Liver (tissue), 8 donors: ENCODE measurements at regions not wholly inside any gene's neighbourhood (a gene's known extent, or its start where the extent isn't known, plus 50 kb on each side); places are given as distances from the start of the nearest gene placed in this dataset.
"Not testable (repeated sequence)": the region's sequence is repeated elsewhere in the genome, so short reads cannot be mapped to it uniquely, and the experiment has no call there.

ENCODE experiments used
- DNase-seq: peaks from one replicate; pipeline ENCODE4 v3.0.0-alpha.2; 2017; ENCODE audit warnings: low spot score
- H3K27ac ChIP-seq, 2 donors: one replicate each; pipeline ENCODE4 v1.7.0; 2013; ENCODE audit warnings: inconsistent platforms in 2 of 2, low read length in 2 of 2, control low read depth in 1 of 2, low read depth in 1 of 2, mild to moderate bottlenecking in 1 of 2
- H3K27me3 ChIP-seq, 4 donors: one replicate each; pipeline versions ENCODE4 v1.6.1 to v1.7.0; 2013; ENCODE audit warnings: low read length in 3 of 4, inconsistent platforms in 1 of 4, mild to moderate bottlenecking in 1 of 4, moderate library complexity in 1 of 4; ENCODE audit not compliant: control insufficient read depth in 4 of 4, insufficient read depth in 4 of 4
- H3K36me3 ChIP-seq, 4 donors: one replicate each; pipeline versions ENCODE4 v1.6.1 to v1.7.0; 2013; ENCODE audit warnings: low read length in 3 of 4, mild to moderate bottlenecking in 3 of 4, low read depth in 1 of 4, moderate library complexity in 1 of 4; ENCODE audit not compliant: control insufficient read depth in 4 of 4, insufficient read depth in 3 of 4
- H3K4me1 ChIP-seq, 4 donors: one replicate each; pipeline versions ENCODE4 v1.6.1 to v1.7.0; 2013; ENCODE audit warnings: low read length in 3 of 4, mild to moderate bottlenecking in 3 of 4, moderate library complexity in 1 of 4; ENCODE audit not compliant: control insufficient read depth in 4 of 4, insufficient read depth in 4 of 4
- H3K4me3 ChIP-seq, 3 donors: one replicate each; pipeline versions ENCODE4 v1.6.1 to v1.7.0; 2013; ENCODE audit warnings: low read length in 3 of 3, control low read depth in 1 of 3, low read depth in 1 of 3, mild to moderate bottlenecking in 1 of 3
- H3K9ac ChIP-seq, 2 donors: one replicate each; pipeline ENCODE4 v1.7.0; 2013; ENCODE audit warnings: low read length in 2 of 2, mild to moderate bottlenecking in 2 of 2, moderate library complexity in 2 of 2, control low read depth in 1 of 2, low read depth in 1 of 2
- H3K9me3 ChIP-seq, 4 donors: one replicate each; pipeline versions ENCODE4 v1.6.1 to v1.7.0; 2013; ENCODE audit warnings: low read length in 3 of 4; ENCODE audit not compliant: control insufficient read depth in 4 of 4
- EGR1 ChIP-seq, 2 donors: IDR thresholded peaks; 2 replicates each; pipeline ENCODE4 v1.6.1; 2016 to 2018; ENCODE audit warnings: antibody characterized with exemption in 2 of 2, low read depth in 2 of 2
- FOXA1 ChIP-seq: IDR thresholded peaks from 2 replicates; pipeline ENCODE4 v1.6.1; 2016; ENCODE audit warnings: antibody characterized with exemption
- FOXA2 ChIP-seq: IDR thresholded peaks from 2 replicates; pipeline ENCODE4 v1.6.1; 2016; ENCODE audit warnings: antibody characterized with exemption
- GABPA ChIP-seq, 2 donors: IDR thresholded peaks in 1 of 2; conservative IDR thresholded peaks in 1 of 2; 2 replicates each; pipeline ENCODE4 v1.6.1; 2016; ENCODE audit warnings: antibody characterized with exemption in 2 of 2, mild to moderate bottlenecking in 1 of 2, moderate library complexity in 1 of 2
- HNF4A ChIP-seq, 2 donors: conservative IDR thresholded peaks; 2 replicates each; pipeline ENCODE4 v1.6.1; 2016; ENCODE audit warnings: antibody characterized with exemption in 2 of 2, mild to moderate bottlenecking in 2 of 2
- HNF4G ChIP-seq: IDR thresholded peaks from 2 replicates; pipeline ENCODE4 v1.6.1; 2016; ENCODE audit warnings: antibody characterized with exemption
- JUND ChIP-seq, 2 donors: IDR thresholded peaks; 2 replicates each; pipeline ENCODE4 v1.6.1; 2016; ENCODE audit warnings: antibody characterized with exemption in 2 of 2
- MAX ChIP-seq: IDR thresholded peaks from 2 replicates; pipeline ENCODE4 v1.6.1; 2016; ENCODE audit warnings: antibody characterized with exemption
- NR2F2 ChIP-seq: IDR thresholded peaks from 2 replicates; pipeline ENCODE4 v1.6.1; 2016; ENCODE audit warnings: antibody characterized with exemption
- RAD21 ChIP-seq, 2 donors: IDR thresholded peaks; 2 replicates each; pipeline ENCODE4 v1.6.1; 2016; ENCODE audit warnings: antibody characterized with exemption in 2 of 2, mild to moderate bottlenecking in 2 of 2
- REST ChIP-seq: IDR thresholded peaks from 2 replicates; pipeline ENCODE4 v1.6.1; 2016; ENCODE audit warnings: antibody characterized with exemption, mild to moderate bottlenecking
- RXRA ChIP-seq, 2 donors: IDR thresholded peaks; 2 replicates each; pipeline ENCODE4 v1.6.1; 2017 to 2018; ENCODE audit warnings: antibody characterized with exemption in 2 of 2, mild to moderate bottlenecking in 1 of 2
- SP1 ChIP-seq: IDR thresholded peaks from 2 replicates; pipeline ENCODE4 v1.6.1; 2018; ENCODE audit warnings: antibody characterized with exemption, mild to moderate bottlenecking
- YY1 ChIP-seq: IDR thresholded peaks from 2 replicates; pipeline ENCODE4 v1.6.1; 2016; ENCODE audit warnings: antibody characterized with exemption, mild to moderate bottlenecking
- ZBTB33 ChIP-seq: IDR thresholded peaks from 2 replicates; pipeline ENCODE4 v1.6.1; 2016; ENCODE audit warnings: antibody characterized with exemption
- WGBS: extraction: QIAGEN DNeasy Blood & Tissue Kit; methylation state at CpG from one replicate; pipeline ENCODE4 v1.1.7; 2013; 5-methylcytosine and 5-hydroxymethylcytosine counted together
- TF ChIP-seq, protein P1 (sequence below): fragments of 150-350 bp; IDR thresholded peaks from 2 replicates; pipeline ENCODE4 v1.5.1; 2017; ENCODE audit warnings: improper control_type of control experiment, low read depth, low read length; ENCODE audit not compliant: missing input control
- TF ChIP-seq, protein P2 (sequence below): IDR thresholded peaks from 2 replicates; pipeline ENCODE4 v1.6.1; 2016; ENCODE audit warnings: antibody characterized with exemption
- donor health status: healthy.
- donor health status: healthy.
- donor health status: healthy.
- donor health status: healthy.
- donor health status: healthy.

- TF ChIP-seq GABPA (IDR thresholded peaks at IDR 0.05 in 1 of 2, conservative IDR thresholded peaks at IDR 0.05 in 1 of 2) = no peak
Measured at GRCh38 chr20:60788070-60788469, 464.0 kb upstream of the CDH4 start (continued).

GRCh38 chr20:60789399-60789798, 462.7 kb upstream of the CDH4 start:
- H3K27ac ChIP-seq = no peak overlapping the region
- no peak for DNase-seq
- no peak overlapping the region for H3K4me3 ChIP-seq
- no peaks in the 10 kb centered on the region for H3K36me3 ChIP-seq
- H3K4me1 ChIP-seq = no peaks in the 10 kb centered on the region
- no peaks in the 10 kb centered on the region for H3K9me3 ChIP-seq
- no peak overlapping the region for H3K9ac ChIP-seq
- 86% methylated on average over 10 of the region's 10 CpGs for WGBS
- TF ChIP-seq ZBTB33 (no peak), FOXA2 (no peak), SP1 (no peak), MAX (no peak), YY1 (no peak), EGR1 (IDR thresholded peaks at IDR 0.05; ENCODE audit: low read depth in 2 of 2) (no peak), FOXA1 (no peak), REST (no peak), NR2F2 (no peak), HNF4G (no peak), HNF4A (conservative IDR thresholded peaks at IDR 0.05) (no peak), JUND (IDR thresholded peaks at IDR 0.05) (no peak), RAD21 (IDR thresholded peaks at IDR 0.05) (no peak), RXRA (IDR thresholded peaks at IDR 0.05) (no peak)
- TF ChIP-seq, protein P1, sequence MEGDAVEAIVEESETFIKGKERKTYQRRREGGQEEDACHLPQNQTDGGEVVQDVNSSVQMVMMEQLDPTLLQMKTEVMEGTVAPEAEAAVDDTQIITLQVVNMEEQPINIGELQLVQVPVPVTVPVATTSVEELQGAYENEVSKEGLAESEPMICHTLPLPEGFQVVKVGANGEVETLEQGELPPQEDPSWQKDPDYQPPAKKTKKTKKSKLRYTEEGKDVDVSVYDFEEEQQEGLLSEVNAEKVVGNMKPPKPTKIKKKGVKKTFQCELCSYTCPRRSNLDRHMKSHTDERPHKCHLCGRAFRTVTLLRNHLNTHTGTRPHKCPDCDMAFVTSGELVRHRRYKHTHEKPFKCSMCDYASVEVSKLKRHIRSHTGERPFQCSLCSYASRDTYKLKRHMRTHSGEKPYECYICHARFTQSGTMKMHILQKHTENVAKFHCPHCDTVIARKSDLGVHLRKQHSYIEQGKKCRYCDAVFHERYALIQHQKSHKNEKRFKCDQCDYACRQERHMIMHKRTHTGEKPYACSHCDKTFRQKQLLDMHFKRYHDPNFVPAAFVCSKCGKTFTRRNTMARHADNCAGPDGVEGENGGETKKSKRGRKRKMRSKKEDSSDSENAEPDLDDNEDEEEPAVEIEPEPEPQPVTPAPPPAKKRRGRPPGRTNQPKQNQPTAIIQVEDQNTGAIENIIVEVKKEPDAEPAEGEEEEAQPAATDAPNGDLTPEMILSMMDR = no peak
- TF ChIP-seq, protein P2, sequence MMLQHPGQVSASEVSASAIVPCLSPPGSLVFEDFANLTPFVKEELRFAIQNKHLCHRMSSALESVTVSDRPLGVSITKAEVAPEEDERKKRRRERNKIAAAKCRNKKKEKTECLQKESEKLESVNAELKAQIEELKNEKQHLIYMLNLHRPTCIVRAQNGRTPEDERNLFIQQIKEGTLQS = no peak
- peaks cover 0 to 4% (median 0%) of the 10 kb centered on the region in 4 donors for H3K27me3 ChIP-seq

DNA sequence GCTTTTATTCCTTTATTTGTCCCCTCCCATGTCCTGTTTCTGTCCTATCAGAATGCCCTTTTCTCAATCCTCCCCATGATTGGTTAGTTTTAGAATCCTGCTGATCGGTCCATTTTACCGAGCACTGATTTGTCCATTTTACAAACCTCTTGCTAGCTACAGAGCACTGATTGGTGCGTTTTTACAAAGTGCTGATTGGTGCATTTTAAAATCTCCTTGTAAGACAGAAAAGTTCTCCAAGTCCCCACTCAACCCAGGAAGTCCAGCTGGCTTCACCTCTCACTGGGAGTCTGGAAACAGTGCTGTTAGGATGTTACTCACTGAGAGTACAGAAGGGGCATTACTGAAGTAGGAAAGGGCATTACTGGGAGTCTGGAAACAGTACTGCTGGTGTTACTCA, 461.7 kb upstream of the CDH4 start:
- H3K9ac ChIP-seq, H3K9me3 ChIP-seq, H3K4me3 ChIP-seq, H3K4me1 ChIP-seq, DNase-seq, H3K27ac ChIP-seq, H3K36me3 ChIP-seq, H3K27me3 ChIP-seq: not testable (repeated sequence)
- 79% methylated on average over 3 of the region's 3 CpGs for WGBS
